SK-N-SH treated with all-trans-retinoic acid at 6 μM for 48 hours (cell line): ENCODE measurements at regions not wholly inside any gene's neighbourhood (a gene's known extent, or its start where the extent isn't known, plus 50 kb on each side); places are given as distances from the start of the nearest gene placed in this dataset.

Experiments
- ATAC-seq: fragments of 200-7000 bp; cut with Tn5 transposase; 3 replicates; pipeline ENCODE4 v1.9.1; 2020; ENCODE audit warnings: mild to moderate bottlenecking, moderate library complexity
- ARNTL ChIP-seq: fragments of 450-650 bp; formaldehyde crosslinking; IDR thresholded peaks from 2 replicates; pipeline ENCODE4 v1.5.0; 2020; ENCODE audit warnings: low read depth, mild to moderate bottlenecking, moderate library complexity, borderline replicate concordance
- ESRRG ChIP-seq: fragments of 250-450 bp; sonication (Bioruptor Pico); IDR thresholded peaks from 2 replicates; pipeline ENCODE4 v1.6.1; 2021; ENCODE audit warnings: mild to moderate bottlenecking
- GLIS3 ChIP-seq: fragments of 250-450 bp; sonication (Bioruptor Pico); IDR thresholded peaks from 2 replicates; pipeline ENCODE4 v1.5.0; 2020; ENCODE audit warnings: mild to moderate bottlenecking, moderate library complexity
- ISL1 ChIP-seq: fragments of 250-450 bp; sonication (Bioruptor Pico); IDR thresholded peaks from 2 replicates; pipeline ENCODE4 v2.1.2; 2022; ENCODE audit warnings: mild to moderate bottlenecking, moderate library complexity
- OSR1 ChIP-seq: fragments of 250-450 bp; sonication (Bioruptor Pico); IDR thresholded peaks from 2 replicates; pipeline ENCODE4 v1.8.0; 2022; ENCODE audit warnings: moderate library complexity, mild to moderate bottlenecking, inconsistent platforms
- RARB ChIP-seq: fragments of 250-450 bp; sonication (Bioruptor Pico); IDR thresholded peaks from 2 replicates; pipeline ENCODE4 v1.8.0; 2021; ENCODE audit warnings: mild to moderate bottlenecking, moderate library complexity
- SNAI2 ChIP-seq: fragments of 250-450 bp; sonication (Bioruptor Pico); IDR thresholded peaks from 2 replicates; pipeline ENCODE4 v1.5.0; 2020; ENCODE audit warnings: mild to moderate bottlenecking, moderate library complexity
- TCF4 ChIP-seq: fragments of 250-450 bp; sonication (Bioruptor Pico); IDR thresholded peaks from 2 replicates; pipeline ENCODE4 v1.8.0; 2021; ENCODE audit warnings: mild to moderate bottlenecking, moderate library complexity, borderline replicate concordance
- TSHZ2 ChIP-seq: fragments of 250-450 bp; sonication (Bioruptor Pico); IDR thresholded peaks from 2 replicates; pipeline ENCODE4 v1.5.0; 2020; ENCODE audit warnings: mild to moderate bottlenecking, moderate library complexity
- ZC3H10 ChIP-seq: fragments of 250-450 bp; sonication (Bioruptor Pico); IDR thresholded peaks from 2 replicates; pipeline ENCODE4 v1.5.1; 2021; ENCODE audit warnings: mild to moderate bottlenecking, moderate library complexity
- ZFP3 ChIP-seq: fragments of 250-450 bp; sonication (Bioruptor Pico); IDR thresholded peaks from 2 replicates; pipeline ENCODE4 v1.5.0; 2020; ENCODE audit warnings: mild to moderate bottlenecking, moderate library complexity
- ZFP30 ChIP-seq: fragments of 450-650 bp; formaldehyde crosslinking; IDR thresholded peaks from 2 replicates; pipeline ENCODE4 v1.5.0; 2022; ENCODE audit warnings: mild to moderate bottlenecking, moderate library complexity
- ZNF565 ChIP-seq: fragments of 450-650 bp; formaldehyde crosslinking; conservative IDR thresholded peaks from 2 replicates; pipeline ENCODE4 v1.5.0; 2020; ENCODE audit warnings: low read depth, mild to moderate bottlenecking, moderate library complexity
- ZNF70 ChIP-seq: fragments of 450-650 bp; formaldehyde crosslinking; IDR thresholded peaks from 2 replicates; pipeline ENCODE4 v1.5.0; 2020; ENCODE audit warnings: mild to moderate bottlenecking, moderate library complexity
- ZNF8 ChIP-seq: fragments of 450-650 bp; formaldehyde crosslinking; IDR thresholded peaks from 2 replicates; pipeline ENCODE4 v1.5.0; 2020; ENCODE audit warnings: mild to moderate bottlenecking, moderate library complexity
- TF ChIP-seq, protein P1 (sequence below): fragments of 250-450 bp; sonication (Bioruptor Pico); IDR thresholded peaks from 2 replicates; pipeline ENCODE4 v1.5.1; 2020; ENCODE audit warnings: low read depth, mild to moderate bottlenecking, moderate library complexity
- TF ChIP-seq, protein P2 (sequence below): fragments of 250-450 bp; sonication (Bioruptor Pico); IDR thresholded peaks from 2 replicates; pipeline ENCODE4 v1.8.0; 2021; ENCODE audit warnings: low read depth, mild to moderate bottlenecking, moderate library complexity, borderline replicate concordance
- TF ChIP-seq, protein P3 (sequence below): fragments of 250-450 bp; sonication (Bioruptor Pico); IDR thresholded peaks from 2 replicates; pipeline ENCODE4 v1.8.0; 2020; ENCODE audit warnings: mild to moderate bottlenecking, moderate library complexity, borderline replicate concordance
- TF ChIP-seq, protein P4 (sequence below): fragments of 250-450 bp; sonication (Bioruptor Pico); IDR thresholded peaks from 2 replicates; pipeline ENCODE4 v1.5.1; 2021; ENCODE audit warnings: mild to moderate bottlenecking, moderate library complexity

DNA sequence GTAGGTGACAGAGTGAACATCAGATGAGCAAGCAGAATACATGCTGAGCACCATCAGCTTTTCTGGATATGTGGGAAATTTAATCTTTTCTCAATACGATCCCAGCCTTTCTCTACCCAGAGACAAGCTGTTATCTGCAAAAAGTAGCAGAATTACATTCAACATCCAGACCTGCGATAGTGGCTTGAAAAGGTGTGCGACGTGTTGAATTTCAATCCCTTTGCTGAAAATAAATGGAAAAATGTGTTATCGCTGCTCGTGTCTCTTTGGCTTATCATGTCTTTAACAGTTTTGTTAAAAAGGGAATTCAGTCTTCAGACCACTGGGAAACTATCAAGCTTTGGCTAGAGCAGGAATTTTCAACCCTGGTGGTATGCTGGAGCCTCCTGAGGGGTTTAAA, 98.8 kb upstream of the FAM20A start (continued):
- no peak for TF ChIP-seq TSHZ2 (CRISPR knock-in tag)
- no peak for TF ChIP-seq GLIS3 (CRISPR knock-in tag)
- TF ChIP-seq RARB (CRISPR knock-in tag) = no peak
- TF ChIP-seq ZNF8 (CRISPR knock-in tag) = no peak
- no peak for TF ChIP-seq ZNF70 (CRISPR knock-in tag)

GRCh38 chr17:68698746-68699145, 97.6 kb upstream of the FAM20A start:
- TF ChIP-seq RARB (CRISPR knock-in tag) = no peak
- ATAC-seq = no peak

DNA sequence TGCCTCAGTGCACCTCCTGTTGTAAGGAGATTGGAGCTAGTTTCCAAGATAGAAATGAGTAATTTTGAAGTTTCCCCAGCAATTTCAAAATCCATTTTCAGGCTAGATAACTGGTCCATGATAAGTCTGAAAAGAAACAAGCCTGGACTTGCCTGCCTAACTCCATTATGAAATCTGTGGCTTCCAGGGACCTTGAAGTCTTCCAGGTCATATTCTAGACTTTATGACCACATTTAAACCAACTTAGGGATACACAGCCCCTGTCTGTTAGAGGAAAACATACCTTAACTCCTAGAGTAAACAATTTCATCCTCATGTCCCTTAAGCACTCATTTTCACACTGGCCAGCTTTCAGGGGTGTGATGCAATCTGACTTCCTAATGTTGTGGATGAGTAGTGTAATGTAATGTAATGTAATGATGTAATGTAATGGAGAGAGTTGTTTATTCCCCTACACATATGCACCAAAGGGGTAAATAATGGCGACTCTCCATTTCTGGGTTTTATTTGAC, 96.7 kb upstream of the FAM20A start:
- no peak for ATAC-seq
- TF ChIP-seq ISL1 (CRISPR knock-in tag) = no peak
- no peak for TF ChIP-seq ZNF565 (CRISPR knock-in tag)
- TF ChIP-seq, protein P1, sequence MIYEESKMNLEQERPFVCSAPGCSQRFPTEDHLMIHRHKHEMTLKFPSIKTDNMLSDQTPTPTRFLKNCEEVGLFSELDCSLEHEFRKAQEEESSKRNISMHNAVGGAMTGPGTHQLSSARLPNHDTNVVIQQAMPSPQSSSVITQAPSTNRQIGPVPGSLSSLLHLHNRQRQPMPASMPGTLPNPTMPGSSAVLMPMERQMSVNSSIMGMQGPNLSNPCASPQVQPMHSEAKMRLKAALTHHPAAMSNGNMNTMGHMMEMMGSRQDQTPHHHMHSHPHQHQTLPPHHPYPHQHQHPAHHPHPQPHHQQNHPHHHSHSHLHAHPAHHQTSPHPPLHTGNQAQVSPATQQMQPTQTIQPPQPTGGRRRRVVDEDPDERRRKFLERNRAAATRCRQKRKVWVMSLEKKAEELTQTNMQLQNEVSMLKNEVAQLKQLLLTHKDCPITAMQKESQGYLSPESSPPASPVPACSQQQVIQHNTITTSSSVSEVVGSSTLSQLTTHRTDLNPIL (CRISPR knock-in tag) = no peak
- TF ChIP-seq ZC3H10 = no peak
- TF ChIP-seq, protein P2, sequence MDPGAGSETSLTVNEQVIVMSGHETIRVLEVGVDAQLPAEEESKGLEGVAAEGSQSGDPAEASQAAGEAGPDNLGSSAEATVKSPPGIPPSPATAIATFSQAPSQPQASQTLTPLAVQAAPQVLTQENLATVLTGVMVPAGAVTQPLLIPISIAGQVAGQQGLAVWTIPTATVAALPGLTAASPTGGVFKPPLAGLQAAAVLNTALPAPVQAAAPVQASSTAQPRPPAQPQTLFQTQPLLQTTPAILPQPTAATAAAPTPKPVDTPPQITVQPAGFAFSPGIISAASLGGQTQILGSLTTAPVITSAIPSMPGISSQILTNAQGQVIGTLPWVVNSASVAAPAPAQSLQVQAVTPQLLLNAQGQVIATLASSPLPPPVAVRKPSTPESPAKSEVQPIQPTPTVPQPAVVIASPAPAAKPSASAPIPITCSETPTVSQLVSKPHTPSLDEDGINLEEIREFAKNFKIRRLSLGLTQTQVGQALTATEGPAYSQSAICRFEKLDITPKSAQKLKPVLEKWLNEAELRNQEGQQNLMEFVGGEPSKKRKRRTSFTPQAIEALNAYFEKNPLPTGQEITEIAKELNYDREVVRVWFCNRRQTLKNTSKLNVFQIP (CRISPR knock-in tag) = no peak
- no peak for TF ChIP-seq ZFP30 (CRISPR knock-in tag)
- TF ChIP-seq ZFP3 (CRISPR knock-in tag) = no peak
- TF ChIP-seq, protein P3, sequence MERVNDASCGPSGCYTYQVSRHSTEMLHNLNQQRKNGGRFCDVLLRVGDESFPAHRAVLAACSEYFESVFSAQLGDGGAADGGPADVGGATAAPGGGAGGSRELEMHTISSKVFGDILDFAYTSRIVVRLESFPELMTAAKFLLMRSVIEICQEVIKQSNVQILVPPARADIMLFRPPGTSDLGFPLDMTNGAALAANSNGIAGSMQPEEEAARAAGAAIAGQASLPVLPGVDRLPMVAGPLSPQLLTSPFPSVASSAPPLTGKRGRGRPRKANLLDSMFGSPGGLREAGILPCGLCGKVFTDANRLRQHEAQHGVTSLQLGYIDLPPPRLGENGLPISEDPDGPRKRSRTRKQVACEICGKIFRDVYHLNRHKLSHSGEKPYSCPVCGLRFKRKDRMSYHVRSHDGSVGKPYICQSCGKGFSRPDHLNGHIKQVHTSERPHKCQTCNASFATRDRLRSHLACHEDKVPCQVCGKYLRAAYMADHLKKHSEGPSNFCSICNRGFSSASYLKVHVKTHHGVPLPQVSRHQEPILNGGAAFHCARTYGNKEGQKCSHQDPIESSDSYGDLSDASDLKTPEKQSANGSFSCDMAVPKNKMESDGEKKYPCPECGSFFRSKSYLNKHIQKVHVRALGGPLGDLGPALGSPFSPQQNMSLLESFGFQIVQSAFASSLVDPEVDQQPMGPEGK (CRISPR knock-in tag) = no peak
- no peak for TF ChIP-seq OSR1 (CRISPR knock-in tag)
- TF ChIP-seq TSHZ2 (CRISPR knock-in tag) = no peak
- no peak for TF ChIP-seq GLIS3 (CRISPR knock-in tag)
- no peak for TF ChIP-seq TCF4
- TF ChIP-seq SNAI2 (CRISPR knock-in tag) = no peak
- no peak for TF ChIP-seq ARNTL (CRISPR knock-in tag)
- TF ChIP-seq, protein P4, sequence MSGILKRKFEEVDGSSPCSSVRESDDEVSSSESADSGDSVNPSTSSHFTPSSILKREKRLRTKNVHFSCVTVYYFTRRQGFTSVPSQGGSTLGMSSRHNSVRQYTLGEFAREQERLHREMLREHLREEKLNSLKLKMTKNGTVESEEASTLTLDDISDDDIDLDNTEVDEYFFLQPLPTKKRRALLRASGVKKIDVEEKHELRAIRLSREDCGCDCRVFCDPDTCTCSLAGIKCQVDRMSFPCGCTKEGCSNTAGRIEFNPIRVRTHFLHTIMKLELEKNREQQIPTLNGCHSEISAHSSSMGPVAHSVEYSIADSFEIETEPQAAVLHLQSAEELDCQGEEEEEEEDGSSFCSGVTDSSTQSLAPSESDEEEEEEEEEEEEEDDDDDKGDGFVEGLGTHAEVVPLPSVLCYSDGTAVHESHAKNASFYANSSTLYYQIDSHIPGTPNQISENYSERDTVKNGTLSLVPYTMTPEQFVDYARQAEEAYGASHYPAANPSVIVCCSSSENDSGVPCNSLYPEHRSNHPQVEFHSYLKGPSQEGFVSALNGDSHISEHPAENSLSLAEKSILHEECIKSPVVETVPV = no peak
- no peak for TF ChIP-seq ESRRG (CRISPR knock-in tag)
